GM12892 (cell line): ENCODE measurements at regions not wholly inside any gene's neighbourhood (a gene's known extent, or its start where the extent isn't known, plus 50 kb on each side); places are given as distances from the start of the nearest gene placed in this dataset.

ENCODE experiments used
- DNase-seq: peaks from one replicate; pipeline ENCODE4 v3.0.0; 2011; ENCODE audit not compliant: insufficient read length
- FAIRE-seq: peaks from 2 replicates; lab custom pipeline; 2011; peaks lifted over from hg19 to GRCh38; lab: Jason Lieb, UNC
- POLR2A ChIP-seq: IDR thresholded peaks from 2 replicates; pipeline ENCODE4 v1.6.1; 2011; ENCODE audit warnings: low read depth, low read length, control low read depth
- POLR2AphosphoS5 ChIP-seq: IDR thresholded peaks from 2 replicates; pipeline ENCODE4 v1.6.1; 2011; ENCODE audit warnings: low read depth, low read length, control low read depth
- TAF1 ChIP-seq: IDR thresholded peaks from 2 replicates; pipeline ENCODE4 v1.6.1; 2011; ENCODE audit warnings: low read depth, mild to moderate bottlenecking, control low read depth, low read length, borderline replicate concordance

GRCh38 chr2:40564184-40564583 is 112.3 kb upstream of the SLC8A1 start:
- FAIRE-seq (no peak), DNase-seq (no peak)
- TF ChIP-seq POLR2AphosphoS5 (no peak), POLR2A (no peak), TAF1 (no peak)

GRCh38 chr2:40579247-40579646 is 127.4 kb upstream of the SLC8A1 start:
- DNase-seq (no peak), FAIRE-seq (no peak)
- no peak for TF ChIP-seq POLR2AphosphoS5
- TF ChIP-seq TAF1 = no peak
- TF ChIP-seq POLR2A = no peak

- no peak for DNase-seq
- TF ChIP-seq POLR2A = no peak
- FAIRE-seq = no peak
These were observed 132.5 kb upstream of the SLC8A1 start for GRCh38 chr2:40584432-40584831.

DNA sequence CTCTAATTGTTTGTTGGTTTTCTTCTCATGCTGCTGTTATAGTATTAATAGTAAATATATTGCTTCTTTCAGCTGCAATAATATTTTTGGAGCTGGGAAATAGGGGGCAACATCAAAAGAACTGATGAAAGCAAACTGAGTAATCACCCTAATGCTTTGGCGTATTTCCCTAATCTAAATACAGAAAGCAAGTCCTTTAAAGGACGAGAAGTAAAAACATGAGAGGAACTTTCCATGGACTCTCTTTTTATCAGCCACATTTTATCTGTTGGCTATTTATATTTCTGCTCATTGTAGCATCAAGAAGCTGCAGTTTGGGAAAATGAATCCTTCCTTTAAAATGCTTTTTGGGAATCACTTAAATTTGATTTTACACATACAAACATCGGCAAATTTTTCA is 139.9 kb upstream of the SLC8A1 start:
- TF ChIP-seq TAF1 = no peak
- TF ChIP-seq POLR2A = no peak
- TF ChIP-seq POLR2AphosphoS5 = no peak
- no peak for DNase-seq
- no peak for FAIRE-seq

GRCh38 chr2:40592218-40592617 is 140.3 kb upstream of the SLC8A1 start:
- no peak for FAIRE-seq
- DNase-seq = no peak
- no peak for TF ChIP-seq TAF1
- TF ChIP-seq POLR2A = no peak
- no peak for TF ChIP-seq POLR2AphosphoS5

GRCh38 chr2:40606862-40607261 is 155.0 kb upstream of the SLC8A1 start:
- DNase-seq (no peak), FAIRE-seq (no peak)
- TF ChIP-seq POLR2A (no peak), POLR2AphosphoS5 (no peak)

- no peak for TF ChIP-seq POLR2A
- FAIRE-seq (no peak), DNase-seq (no peak)
These were observed 159.3 kb upstream of the SLC8A1 start for GRCh38 chr2:40611196-40611595.

DNA sequence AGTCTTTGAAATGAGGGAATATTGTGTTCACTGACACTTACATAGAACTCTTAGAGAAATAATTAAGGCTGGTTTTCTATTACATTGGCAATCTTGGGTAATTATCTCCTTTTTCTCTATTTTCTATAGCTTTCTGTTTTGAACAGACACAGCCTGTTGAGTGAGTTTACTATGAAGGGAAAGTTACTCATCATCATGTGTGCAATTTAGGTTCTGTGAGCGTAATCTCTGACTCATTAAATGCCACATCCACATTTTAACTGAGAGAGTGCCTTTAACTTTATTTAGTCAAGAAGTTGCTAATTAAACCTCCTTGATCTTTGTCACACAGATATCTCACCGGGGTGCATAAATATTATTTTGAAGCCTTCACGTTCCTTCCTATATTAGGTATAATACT is 174.0 kb upstream of the SLC8A1 start:
- FAIRE-seq (no peak), DNase-seq (no peak)
- no peak for TF ChIP-seq POLR2A
- no peak for TF ChIP-seq TAF1
- no peak for TF ChIP-seq POLR2AphosphoS5

- no peak for FAIRE-seq
These were observed 176.7 kb upstream of the SLC8A1 start for GRCh38 chr2:40628556-40628955.

GRCh38 chr2:40629768-40630434 is 178.0 kb upstream of the SLC8A1 start:
- no peak for TF ChIP-seq TAF1
- no peak for TF ChIP-seq POLR2A
- no peak for TF ChIP-seq POLR2AphosphoS5
- DNase-seq (no peak), FAIRE-seq (no peak)

More at GRCh38 chr2:40628556-40628955, 176.7 kb upstream of the SLC8A1 start:
- no peak for DNase-seq
- TF ChIP-seq POLR2AphosphoS5 (no peak), POLR2A (no peak), TAF1 (no peak)

DNA sequence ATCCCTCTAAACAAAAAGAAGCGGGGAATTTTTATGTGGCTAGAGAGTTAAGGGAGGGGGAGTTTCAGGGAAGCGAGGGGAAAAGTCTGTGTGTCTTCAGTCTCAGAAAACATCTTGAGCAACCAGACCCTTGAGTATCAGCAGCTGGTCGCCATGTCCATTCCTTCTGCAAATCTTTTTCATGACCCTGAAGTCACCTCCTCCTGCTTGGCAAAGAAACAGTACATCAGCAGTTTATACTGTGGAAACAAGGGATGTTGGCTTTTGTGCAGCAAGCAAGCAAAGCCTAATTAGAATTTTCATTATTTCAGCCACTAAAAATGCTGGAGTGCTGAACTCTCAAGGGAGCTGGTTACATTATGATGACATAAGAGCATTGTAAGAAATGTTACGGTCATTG is 187.4 kb upstream of the SLC8A1 start:
- no peak for TF ChIP-seq TAF1
- TF ChIP-seq POLR2AphosphoS5 = no peak
- no peak for TF ChIP-seq POLR2A
- DNase-seq (no peak), FAIRE-seq (no peak)

DNA sequence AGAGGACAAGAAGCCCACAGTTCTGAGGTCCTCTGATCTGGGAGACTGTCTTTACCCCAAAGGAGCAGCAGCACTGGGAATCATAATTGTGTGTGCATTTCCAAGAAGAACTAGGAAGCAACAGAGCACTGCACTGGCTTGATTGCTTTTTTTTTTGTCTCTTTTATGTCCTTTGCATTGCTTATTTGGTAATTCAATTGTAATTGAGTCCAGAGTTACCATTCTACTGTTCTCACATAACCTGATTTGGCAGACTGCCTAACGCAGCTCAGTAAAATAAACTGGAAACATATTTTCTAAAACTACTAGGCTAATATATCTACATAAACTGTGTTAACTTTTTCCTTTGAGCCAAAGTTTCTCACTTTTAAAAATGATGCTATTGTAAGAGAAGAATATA is 190.3 kb upstream of the SLC8A1 start:
- DNase-seq = no peak
- TF ChIP-seq POLR2A (no peak), TAF1 (no peak), POLR2AphosphoS5 (no peak)
- no peak for FAIRE-seq

DNA sequence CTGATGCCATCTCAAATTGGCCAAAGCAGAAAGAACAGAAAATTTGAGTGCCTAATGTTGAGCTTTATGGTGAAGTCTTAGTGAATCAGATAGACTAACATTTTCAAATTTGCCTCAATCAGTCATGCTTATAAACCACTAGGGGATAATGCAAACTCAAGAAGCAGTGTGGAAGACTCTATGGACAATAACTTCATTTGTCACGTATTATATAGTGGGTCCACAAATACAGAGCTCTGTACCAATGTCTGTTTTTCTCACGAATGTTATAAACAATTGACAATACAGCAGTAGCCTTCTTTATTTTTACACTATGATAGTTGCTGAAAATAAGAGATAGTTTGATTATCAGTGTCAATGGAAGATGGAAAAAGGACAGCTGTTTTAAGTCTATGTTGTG is 190.8 kb upstream of the SLC8A1 start:
- FAIRE-seq (no peak), DNase-seq (no peak)
- TF ChIP-seq TAF1 (no peak), POLR2AphosphoS5 (no peak), POLR2A (no peak)

- TF ChIP-seq POLR2A (no peak), TAF1 (no peak), POLR2AphosphoS5 (no peak)
- FAIRE-seq (no peak), DNase-seq (no peak)
These were observed 194.8 kb upstream of the SLC8A1 start for GRCh38 chr2:40646642-40647041.

- DNase-seq = no peak
- TF ChIP-seq TAF1 (no peak), POLR2AphosphoS5 (no peak)
- FAIRE-seq = no peak
These were observed 200.3 kb upstream of the SLC8A1 start for GRCh38 chr2:40652155-40652554.
